D721Med (cell line): ENCODE measurements at regions not wholly inside any gene's neighbourhood (a gene's known extent, or its start where the extent isn't known, plus 50 kb on each side); places are given as distances from the start of the nearest gene placed in this dataset.
"Not testable (repeated sequence)": the region's sequence is repeated elsewhere in the genome, so short reads cannot be mapped to it uniquely, and the experiment has no call there.

Experiments
- DNase-seq: peaks from one replicate; pipeline ENCODE4 v3.0.0; 2011; ENCODE audit warnings: low spot score; ENCODE audit not compliant: insufficient read length
- FAIRE-seq: peaks from 2 replicates; lab custom pipeline; 2011; peaks lifted over from hg19 to GRCh38; lab: Jason Lieb, UNC
- CTCF ChIP-seq: IDR thresholded peaks from 2 replicates; pipeline ENCODE4 v1.5.1; 2012; ENCODE audit warnings: mild to moderate bottlenecking, control low read depth; ENCODE audit not compliant: insufficient read depth; ENCODE audit errors: missing control alignments

- no peak for DNase-seq
- TF ChIP-seq CTCF: no peak
- no peak for FAIRE-seq
Observed at GRCh38 chr2:224222291-224222690, 179.6 kb downstream of the FAM124B start.

GRCh38 chr2:224221455-224221913 is 180.4 kb downstream of the FAM124B start:
- TF ChIP-seq CTCF: no peak
- no peak for FAIRE-seq
- DNase-seq: no peak

- DNase-seq (no peak), FAIRE-seq (no peak)
- no peak for TF ChIP-seq CTCF
Observed at GRCh38 chr2:224220586-224221255, 181.2 kb downstream of the FAM124B start.

- no peak for FAIRE-seq
- no peak for TF ChIP-seq CTCF
- DNase-seq: no peak
Observed at GRCh38 chr2:224219781-224220180, 180.7 kb upstream of the SERPINE2 start.

GRCh38 chr2:224217962-224218347 is 178.9 kb upstream of the SERPINE2 start:
- DNase-seq (no peak), FAIRE-seq (no peak)
- no peak for TF ChIP-seq CTCF

GRCh38 chr2:224217233-224217961 is 178.3 kb upstream of the SERPINE2 start:
- no peak for TF ChIP-seq CTCF
- no peak for FAIRE-seq

GRCh38 chr2:224215611-224216010 is 176.5 kb upstream of the SERPINE2 start:
- not testable (repeated sequence) for FAIRE-seq, DNase-seq

More at GRCh38 chr2:224217233-224217961, 178.3 kb upstream of the SERPINE2 start:
- no peak for DNase-seq
